ENCODE measurements at regions not wholly inside any gene's neighbourhood (a gene's known extent, or its start where the extent isn't known, plus 50 kb on each side); places are given as distances from the start of the nearest gene placed in this dataset.

GRCh38 chr5:8844206-8844605 is 701.7 kb downstream of the SEMA5A start:
- FAIRE-seq, result no peak
- TF ChIP-seq MYC (IDR thresholded peaks at IDR 0.05; ENCODE audit: low read depth, low read length) (no peak), EZH2 (IDR thresholded peaks at IDR 0.05; ENCODE audit: borderline replicate concordance, low read depth, low read length, severe bottlenecking) (no peak), POLR2AphosphoS5 (IDR thresholded peaks at IDR 0.05; ENCODE audit: insufficient read depth, low read depth, low read length) (no peak)
- TF ChIP-seq, protein P1, sequence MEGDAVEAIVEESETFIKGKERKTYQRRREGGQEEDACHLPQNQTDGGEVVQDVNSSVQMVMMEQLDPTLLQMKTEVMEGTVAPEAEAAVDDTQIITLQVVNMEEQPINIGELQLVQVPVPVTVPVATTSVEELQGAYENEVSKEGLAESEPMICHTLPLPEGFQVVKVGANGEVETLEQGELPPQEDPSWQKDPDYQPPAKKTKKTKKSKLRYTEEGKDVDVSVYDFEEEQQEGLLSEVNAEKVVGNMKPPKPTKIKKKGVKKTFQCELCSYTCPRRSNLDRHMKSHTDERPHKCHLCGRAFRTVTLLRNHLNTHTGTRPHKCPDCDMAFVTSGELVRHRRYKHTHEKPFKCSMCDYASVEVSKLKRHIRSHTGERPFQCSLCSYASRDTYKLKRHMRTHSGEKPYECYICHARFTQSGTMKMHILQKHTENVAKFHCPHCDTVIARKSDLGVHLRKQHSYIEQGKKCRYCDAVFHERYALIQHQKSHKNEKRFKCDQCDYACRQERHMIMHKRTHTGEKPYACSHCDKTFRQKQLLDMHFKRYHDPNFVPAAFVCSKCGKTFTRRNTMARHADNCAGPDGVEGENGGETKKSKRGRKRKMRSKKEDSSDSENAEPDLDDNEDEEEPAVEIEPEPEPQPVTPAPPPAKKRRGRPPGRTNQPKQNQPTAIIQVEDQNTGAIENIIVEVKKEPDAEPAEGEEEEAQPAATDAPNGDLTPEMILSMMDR (IDR thresholded peaks at IDR 0.05; ENCODE audit: extremely low read depth in 1 of 2, insufficient read depth in 1 of 2, low read depth in 1 of 2, low read length in 2 of 2), result no peak

DNA sequence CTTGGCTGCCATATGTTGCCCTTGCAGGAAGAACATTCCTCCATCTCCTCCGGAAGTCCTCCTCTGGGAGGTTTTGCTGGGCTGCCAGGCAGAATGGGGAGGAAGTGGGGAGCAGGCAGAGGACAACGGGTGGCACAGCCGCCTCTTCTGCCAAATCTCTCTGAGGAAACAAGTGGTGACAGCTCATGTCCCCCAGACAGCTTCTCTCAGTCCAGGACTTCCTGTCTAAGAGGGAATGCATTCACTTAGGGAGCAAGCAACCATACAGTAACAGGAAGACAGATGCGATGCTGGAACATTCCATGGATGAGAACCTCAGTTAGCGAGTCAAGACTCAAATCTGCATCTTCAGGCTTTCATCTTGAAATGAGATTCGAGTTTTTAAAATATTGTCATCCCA is 701.0 kb downstream of the SEMA5A start:
- no peaks in the 10 kb centered on the region for H3K79me2 ChIP-seq (ENCODE audit: control insufficient read depth, insufficient read depth, low read length)
- DNase-seq (ENCODE audit: low read depth, low spot score), result no peak
- intact Hi-C loops (cut with micrococcal nuclease), result no loop called here
- no peak overlapping the region for H3K27ac ChIP-seq (ENCODE audit: insufficient read depth, low read depth, low read length)
- H3K9me1 ChIP-seq (replicated peaks; ENCODE audit: control insufficient read depth, extremely low read depth, insufficient read depth, low read length), result no peaks in the 10 kb centered on the region
- dilution Hi-C loops (cut with MboI; ENCODE audit: extremely low pct_ligation_motif_present, low sequenced_read_pairs), result no loop called here
- peak overlapping the region; percentile 62 for H2AFZ ChIP-seq (ENCODE audit: low read depth, low read length)
- FAIRE-seq, result peak; percentile 63
- no peaks in the 10 kb centered on the region for H3K9me3 ChIP-seq (replicated peaks; ENCODE audit: control insufficient read depth, insufficient read depth, low read length)
- no peaks in the 10 kb centered on the region for H3K36me3 ChIP-seq (ENCODE audit: control insufficient read depth in 2 of 2, extremely low read depth in 1 of 2, insufficient read depth in 2 of 2, low read length in 2 of 2)
- POLR2A ChIA-PET, result no interaction called here
- no peaks in the 10 kb centered on the region for H3K27me3 ChIP-seq (ENCODE audit: control insufficient read depth in 2 of 2, insufficient read depth in 2 of 2, low read length in 2 of 2)
- CTCF ChIA-PET, result interaction anchor here (1.7 to 2.3 kb wide), 2 partner anchors 15 to 21 kb away, joined by 5 to 9 read pairs; no protein-coding TSS in a partner anchor
- no TSS peak for BruUV-seq (replicated peaks)
- TF ChIP-seq, protein P2, sequence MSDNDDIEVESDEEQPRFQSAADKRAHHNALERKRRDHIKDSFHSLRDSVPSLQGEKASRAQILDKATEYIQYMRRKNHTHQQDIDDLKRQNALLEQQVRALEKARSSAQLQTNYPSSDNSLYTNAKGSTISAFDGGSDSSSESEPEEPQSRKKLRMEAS (IDR thresholded peaks at IDR 0.05; ENCODE audit: insufficient read depth, insufficient read length), result no peak
- TF ChIP-seq POLR2A (IDR thresholded peaks at IDR 0.05; ENCODE audit: low read depth, low read length) (no peak), JUN (IDR thresholded peaks at IDR 0.05; ENCODE audit: borderline replicate concordance, insufficient read depth, insufficient read length, low read depth) (no peak), EZH2 (IDR thresholded peaks at IDR 0.05; ENCODE audit: borderline replicate concordance, low read depth, low read length, severe bottlenecking) (no peak), GATA2 (IDR thresholded peaks at IDR 0.05; ENCODE audit: insufficient read depth, insufficient read length, low read depth, low read length) (no peak), FOS (IDR thresholded peaks at IDR 0.05; ENCODE audit: borderline replicate concordance, insufficient read depth, low read length) (no peak), POLR2AphosphoS5 (IDR thresholded peaks at IDR 0.05; ENCODE audit: insufficient read depth, low read depth, low read length) (no peak), MYC (IDR thresholded peaks at IDR 0.05; ENCODE audit: low read depth, low read length) (no peak)
- TF ChIP-seq, protein P1 (IDR thresholded peaks at IDR 0.05; ENCODE audit: extremely low read depth in 1 of 2, insufficient read depth in 1 of 2, low read depth in 1 of 2, low read length in 2 of 2), result no peak
- H3K4me3 ChIP-seq (replicated peaks in 1 of 3; ENCODE audit: insufficient read depth in 1 of 3, low read depth in 1 of 3, low read length in 3 of 3), result no peak overlapping the region
- peaks cover 4% of the 10 kb centered on the region for H3K4me1 ChIP-seq (ENCODE audit: control insufficient read depth, extremely low read depth, insufficient read depth, low read length)
- H3K4me2 ChIP-seq (ENCODE audit: insufficient read depth, low read length), result no peak overlapping the region
- no peaks in the 10 kb centered on the region for H4K20me1 ChIP-seq (replicated peaks; ENCODE audit: control insufficient read depth, extremely low read depth, insufficient read depth, low read length)
- H3K9ac ChIP-seq (replicated peaks; ENCODE audit: extremely low read depth, insufficient read depth, low read length), result no peak overlapping the region

More at GRCh38 chr5:8844206-8844605, 701.7 kb downstream of the SEMA5A start:
- no TSS peak for BruUV-seq (replicated peaks)
- no peak for DNase-seq (ENCODE audit: low read depth, low spot score)
- POLR2A ChIA-PET, result no interaction called here
- no peaks in the 10 kb centered on the region for H3K79me2 ChIP-seq (ENCODE audit: control insufficient read depth, insufficient read depth, low read length)
- no peaks in the 10 kb centered on the region for H3K36me3 ChIP-seq (ENCODE audit: control insufficient read depth in 2 of 2, extremely low read depth in 1 of 2, insufficient read depth in 2 of 2, low read length in 2 of 2)
- CTCF ChIA-PET, result interaction anchor here (1.7 to 2.3 kb wide), 2 partner anchors 15 to 20 kb away, joined by 5 to 9 read pairs; no protein-coding TSS in a partner anchor
- H3K9ac ChIP-seq (replicated peaks; ENCODE audit: extremely low read depth, insufficient read depth, low read length), result no peak overlapping the region
- H3K4me2 ChIP-seq (ENCODE audit: insufficient read depth, low read length), result no peak overlapping the region
- H3K4me3 ChIP-seq (replicated peaks in 1 of 3; ENCODE audit: insufficient read depth in 1 of 3, low read depth in 1 of 3, low read length in 3 of 3), result no peak overlapping the region
- H3K4me1 ChIP-seq (ENCODE audit: control insufficient read depth, extremely low read depth, insufficient read depth, low read length), result peaks cover 2% of the 10 kb centered on the region
- H3K27me3 ChIP-seq (ENCODE audit: control insufficient read depth in 2 of 2, insufficient read depth in 2 of 2, low read length in 2 of 2), result no peaks in the 10 kb centered on the region
- H4K20me1 ChIP-seq (replicated peaks; ENCODE audit: control insufficient read depth, extremely low read depth, insufficient read depth, low read length), result no peaks in the 10 kb centered on the region
- H3K9me1 ChIP-seq (replicated peaks; ENCODE audit: control insufficient read depth, extremely low read depth, insufficient read depth, low read length), result no peaks in the 10 kb centered on the region
- intact Hi-C loops (cut with micrococcal nuclease), result no loop called here
- dilution Hi-C loops (cut with MboI; ENCODE audit: extremely low pct_ligation_motif_present, low sequenced_read_pairs), result no loop called here
- no peak overlapping the region for H2AFZ ChIP-seq (ENCODE audit: low read depth, low read length)
- H3K9me3 ChIP-seq (replicated peaks; ENCODE audit: control insufficient read depth, insufficient read depth, low read length), result no peaks in the 10 kb centered on the region
- H3K27ac ChIP-seq (ENCODE audit: insufficient read depth, low read depth, low read length), result no peak overlapping the region

Data from endothelial cell of umbilical vein (primary cell).